ENCODE measurements at regions not wholly inside any gene's neighbourhood (a gene's known extent, or its start where the extent isn't known, plus 50 kb on each side); places are given as distances from the start of the nearest gene placed in this dataset.

GRCh38 chr15:31239409-31239808 is 87.2 kb upstream of the KLF13 start:
- TF ChIP-seq CTCF (conservative IDR thresholded peaks at IDR 0.05; ENCODE audit: low read length) (no peak), EZH2phosphoT487 (IDR thresholded peaks at IDR 0.05; ENCODE audit: borderline replicate concordance, low read depth, low read length) (no peak)

Data from OCI-LY7 (cell line).